OCI-LY3 (cell line): ENCODE measurements at regions not wholly inside any gene's neighbourhood (a gene's known extent, or its start where the extent isn't known, plus 50 kb on each side); places are given as distances from the start of the nearest gene placed in this dataset.

Experiments
- CTCF ChIP-seq: fragments of 200-600, 300-600 bp; sonication (generic); IDR thresholded peaks from 2 replicates; pipeline ENCODE4 v1.5.1; 2014; ENCODE audit warnings: antibody characterized with exemption, low read length, low read depth
- EZH2phosphoT487 ChIP-seq: fragments of 200-600 bp; shearing (Covaris generic); IDR thresholded peaks from 2 replicates; pipeline ENCODE4 v1.6.1; 2018; ENCODE audit warnings: antibody characterized with exemption, mixed run types, low read depth

GRCh38 chr5:123671042-123671441 lies 159.1 kb downstream of the CSNK1G3 start:
- TF ChIP-seq CTCF (peak; percentile 63), EZH2phosphoT487 (no peak)
